GM23338 (cell line): ENCODE measurements at regions not wholly inside any gene's neighbourhood (a gene's known extent, or its start where the extent isn't known, plus 50 kb on each side); places are given as distances from the start of the nearest gene placed in this dataset.

Source experiments
- CREB1 ChIP-seq: fragments of 250-450 bp; sonication (Bioruptor Pico); IDR thresholded peaks from 2 replicates; pipeline ENCODE4 v1.5.0; 2020; ENCODE audit warnings: low read depth, mild to moderate bottlenecking, moderate library complexity
- EZH2 ChIP-seq: fragments of 200-600 bp; sonication (generic); IDR thresholded peaks from one replicate; pipeline ENCODE4 v1.8.0; 2017; ENCODE audit warnings: antibody characterized with exemption, mild to moderate bottlenecking, low read depth; ENCODE audit not compliant: unreplicated experiment
- EZH2phosphoT487 ChIP-seq: fragments of 200-600 bp; sonication (generic); IDR thresholded peaks from one replicate; pipeline ENCODE4 v1.8.1; 2018; ENCODE audit warnings: antibody characterized with exemption; ENCODE audit not compliant: unreplicated experiment
- JUNB ChIP-seq: IDR thresholded peaks from one replicate; pipeline ENCODE4 v1.6.1; 2016; ENCODE audit warnings: antibody characterized with exemption; ENCODE audit not compliant: unreplicated experiment
- NANOG ChIP-seq: IDR thresholded peaks from 2 replicates; pipeline ENCODE4 v1.6.1; 2016; ENCODE audit warnings: antibody characterized with exemption, borderline replicate concordance
- POLR2AphosphoS5 ChIP-seq: IDR thresholded peaks from 2 replicates; pipeline ENCODE4 v1.6.1; 2016; ENCODE audit warnings: antibody characterized with exemption, low read depth
- STAT1 ChIP-seq: IDR thresholded peaks from one replicate; pipeline ENCODE4 v1.6.1; 2016; ENCODE audit warnings: antibody characterized with exemption; ENCODE audit not compliant: unreplicated experiment
- ZNF114 ChIP-seq: fragments of 250-450 bp; sonication (Bioruptor Pico); IDR thresholded peaks from 2 replicates; pipeline ENCODE4 v1.5.0; 2020; ENCODE audit warnings: mild to moderate bottlenecking, moderate library complexity
- ZNF331 ChIP-seq: fragments of 250-450 bp; sonication (Bioruptor Pico); IDR thresholded peaks from 2 replicates; pipeline ENCODE4 v1.5.0; 2020; ENCODE audit warnings: low read depth, mild to moderate bottlenecking, moderate library complexity
- TF ChIP-seq, protein P1 (sequence below), 2 experiments: fragments of 200-600 bp in 1 of 2; sonication (generic) in 1 of 2; conservative IDR thresholded peaks; 2 replicates each; pipeline versions ENCODE4 v1.5.1 to v1.6.1; 2016 to 2017; ENCODE audit warnings: antibody characterized with exemption in 2 of 2, low read depth in 2 of 2, mild to moderate bottlenecking in 2 of 2, moderate library complexity in 1 of 2
- TF ChIP-seq, protein P2 (sequence below): IDR thresholded peaks from one replicate; pipeline ENCODE4 v1.6.1; 2018; ENCODE audit warnings: antibody characterized with exemption; ENCODE audit not compliant: unreplicated experiment
- TF ChIP-seq, protein P3 (sequence below): IDR thresholded peaks from 2 replicates; pipeline ENCODE4 v1.6.1; 2016; ENCODE audit warnings: antibody characterized with exemption
- TF ChIP-seq, protein P4 (sequence below): fragments of 250-450 bp; sonication (Bioruptor Pico); IDR thresholded peaks from 2 replicates; pipeline ENCODE4 v1.5.0; 2020; ENCODE audit warnings: mild to moderate bottlenecking, moderate library complexity

DNA sequence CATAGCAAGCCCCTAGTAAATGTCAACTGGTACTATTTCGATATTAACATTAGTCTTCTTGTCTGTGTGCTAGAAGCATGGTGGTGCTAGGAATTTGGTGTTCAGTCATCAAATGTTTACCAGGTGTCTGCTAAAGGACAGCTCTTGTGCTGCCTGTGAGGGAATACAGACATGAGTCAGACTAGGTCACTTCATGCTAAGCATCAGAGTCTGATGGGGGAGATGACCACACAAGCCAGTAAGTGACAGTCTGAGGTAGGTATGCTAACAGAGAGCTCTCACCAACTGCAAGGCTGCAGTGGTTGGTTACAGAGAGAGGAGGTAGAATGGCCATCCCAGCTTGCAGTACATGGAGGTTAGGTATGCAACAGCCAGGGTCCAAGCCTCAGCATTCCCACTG, 320.9 kb downstream of the CDK5RAP2 start:
- TF ChIP-seq, protein P1, sequence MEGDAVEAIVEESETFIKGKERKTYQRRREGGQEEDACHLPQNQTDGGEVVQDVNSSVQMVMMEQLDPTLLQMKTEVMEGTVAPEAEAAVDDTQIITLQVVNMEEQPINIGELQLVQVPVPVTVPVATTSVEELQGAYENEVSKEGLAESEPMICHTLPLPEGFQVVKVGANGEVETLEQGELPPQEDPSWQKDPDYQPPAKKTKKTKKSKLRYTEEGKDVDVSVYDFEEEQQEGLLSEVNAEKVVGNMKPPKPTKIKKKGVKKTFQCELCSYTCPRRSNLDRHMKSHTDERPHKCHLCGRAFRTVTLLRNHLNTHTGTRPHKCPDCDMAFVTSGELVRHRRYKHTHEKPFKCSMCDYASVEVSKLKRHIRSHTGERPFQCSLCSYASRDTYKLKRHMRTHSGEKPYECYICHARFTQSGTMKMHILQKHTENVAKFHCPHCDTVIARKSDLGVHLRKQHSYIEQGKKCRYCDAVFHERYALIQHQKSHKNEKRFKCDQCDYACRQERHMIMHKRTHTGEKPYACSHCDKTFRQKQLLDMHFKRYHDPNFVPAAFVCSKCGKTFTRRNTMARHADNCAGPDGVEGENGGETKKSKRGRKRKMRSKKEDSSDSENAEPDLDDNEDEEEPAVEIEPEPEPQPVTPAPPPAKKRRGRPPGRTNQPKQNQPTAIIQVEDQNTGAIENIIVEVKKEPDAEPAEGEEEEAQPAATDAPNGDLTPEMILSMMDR (conservative IDR thresholded peaks at IDR 0.05; ENCODE audit: low read depth in 2 of 2): no peak
- TF ChIP-seq, protein P2, sequence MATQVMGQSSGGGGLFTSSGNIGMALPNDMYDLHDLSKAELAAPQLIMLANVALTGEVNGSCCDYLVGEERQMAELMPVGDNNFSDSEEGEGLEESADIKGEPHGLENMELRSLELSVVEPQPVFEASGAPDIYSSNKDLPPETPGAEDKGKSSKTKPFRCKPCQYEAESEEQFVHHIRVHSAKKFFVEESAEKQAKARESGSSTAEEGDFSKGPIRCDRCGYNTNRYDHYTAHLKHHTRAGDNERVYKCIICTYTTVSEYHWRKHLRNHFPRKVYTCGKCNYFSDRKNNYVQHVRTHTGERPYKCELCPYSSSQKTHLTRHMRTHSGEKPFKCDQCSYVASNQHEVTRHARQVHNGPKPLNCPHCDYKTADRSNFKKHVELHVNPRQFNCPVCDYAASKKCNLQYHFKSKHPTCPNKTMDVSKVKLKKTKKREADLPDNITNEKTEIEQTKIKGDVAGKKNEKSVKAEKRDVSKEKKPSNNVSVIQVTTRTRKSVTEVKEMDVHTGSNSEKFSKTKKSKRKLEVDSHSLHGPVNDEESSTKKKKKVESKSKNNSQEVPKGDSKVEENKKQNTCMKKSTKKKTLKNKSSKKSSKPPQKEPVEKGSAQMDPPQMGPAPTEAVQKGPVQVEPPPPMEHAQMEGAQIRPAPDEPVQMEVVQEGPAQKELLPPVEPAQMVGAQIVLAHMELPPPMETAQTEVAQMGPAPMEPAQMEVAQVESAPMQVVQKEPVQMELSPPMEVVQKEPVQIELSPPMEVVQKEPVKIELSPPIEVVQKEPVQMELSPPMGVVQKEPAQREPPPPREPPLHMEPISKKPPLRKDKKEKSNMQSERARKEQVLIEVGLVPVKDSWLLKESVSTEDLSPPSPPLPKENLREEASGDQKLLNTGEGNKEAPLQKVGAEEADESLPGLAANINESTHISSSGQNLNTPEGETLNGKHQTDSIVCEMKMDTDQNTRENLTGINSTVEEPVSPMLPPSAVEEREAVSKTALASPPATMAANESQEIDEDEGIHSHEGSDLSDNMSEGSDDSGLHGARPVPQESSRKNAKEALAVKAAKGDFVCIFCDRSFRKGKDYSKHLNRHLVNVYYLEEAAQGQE: no peak
- TF ChIP-seq EZH2 (no peak), ZNF114 (CRISPR knock-in tag) (no peak), NANOG (no peak), EZH2phosphoT487 (no peak), CREB1 (CRISPR knock-in tag) (no peak), POLR2AphosphoS5 (no peak), ZNF331 (no peak), JUNB (no peak), STAT1 (no peak)
- TF ChIP-seq, protein P3, sequence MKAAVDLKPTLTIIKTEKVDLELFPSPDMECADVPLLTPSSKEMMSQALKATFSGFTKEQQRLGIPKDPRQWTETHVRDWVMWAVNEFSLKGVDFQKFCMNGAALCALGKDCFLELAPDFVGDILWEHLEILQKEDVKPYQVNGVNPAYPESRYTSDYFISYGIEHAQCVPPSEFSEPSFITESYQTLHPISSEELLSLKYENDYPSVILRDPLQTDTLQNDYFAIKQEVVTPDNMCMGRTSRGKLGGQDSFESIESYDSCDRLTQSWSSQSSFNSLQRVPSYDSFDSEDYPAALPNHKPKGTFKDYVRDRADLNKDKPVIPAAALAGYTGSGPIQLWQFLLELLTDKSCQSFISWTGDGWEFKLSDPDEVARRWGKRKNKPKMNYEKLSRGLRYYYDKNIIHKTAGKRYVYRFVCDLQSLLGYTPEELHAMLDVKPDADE: no peak
- TF ChIP-seq, protein P4, sequence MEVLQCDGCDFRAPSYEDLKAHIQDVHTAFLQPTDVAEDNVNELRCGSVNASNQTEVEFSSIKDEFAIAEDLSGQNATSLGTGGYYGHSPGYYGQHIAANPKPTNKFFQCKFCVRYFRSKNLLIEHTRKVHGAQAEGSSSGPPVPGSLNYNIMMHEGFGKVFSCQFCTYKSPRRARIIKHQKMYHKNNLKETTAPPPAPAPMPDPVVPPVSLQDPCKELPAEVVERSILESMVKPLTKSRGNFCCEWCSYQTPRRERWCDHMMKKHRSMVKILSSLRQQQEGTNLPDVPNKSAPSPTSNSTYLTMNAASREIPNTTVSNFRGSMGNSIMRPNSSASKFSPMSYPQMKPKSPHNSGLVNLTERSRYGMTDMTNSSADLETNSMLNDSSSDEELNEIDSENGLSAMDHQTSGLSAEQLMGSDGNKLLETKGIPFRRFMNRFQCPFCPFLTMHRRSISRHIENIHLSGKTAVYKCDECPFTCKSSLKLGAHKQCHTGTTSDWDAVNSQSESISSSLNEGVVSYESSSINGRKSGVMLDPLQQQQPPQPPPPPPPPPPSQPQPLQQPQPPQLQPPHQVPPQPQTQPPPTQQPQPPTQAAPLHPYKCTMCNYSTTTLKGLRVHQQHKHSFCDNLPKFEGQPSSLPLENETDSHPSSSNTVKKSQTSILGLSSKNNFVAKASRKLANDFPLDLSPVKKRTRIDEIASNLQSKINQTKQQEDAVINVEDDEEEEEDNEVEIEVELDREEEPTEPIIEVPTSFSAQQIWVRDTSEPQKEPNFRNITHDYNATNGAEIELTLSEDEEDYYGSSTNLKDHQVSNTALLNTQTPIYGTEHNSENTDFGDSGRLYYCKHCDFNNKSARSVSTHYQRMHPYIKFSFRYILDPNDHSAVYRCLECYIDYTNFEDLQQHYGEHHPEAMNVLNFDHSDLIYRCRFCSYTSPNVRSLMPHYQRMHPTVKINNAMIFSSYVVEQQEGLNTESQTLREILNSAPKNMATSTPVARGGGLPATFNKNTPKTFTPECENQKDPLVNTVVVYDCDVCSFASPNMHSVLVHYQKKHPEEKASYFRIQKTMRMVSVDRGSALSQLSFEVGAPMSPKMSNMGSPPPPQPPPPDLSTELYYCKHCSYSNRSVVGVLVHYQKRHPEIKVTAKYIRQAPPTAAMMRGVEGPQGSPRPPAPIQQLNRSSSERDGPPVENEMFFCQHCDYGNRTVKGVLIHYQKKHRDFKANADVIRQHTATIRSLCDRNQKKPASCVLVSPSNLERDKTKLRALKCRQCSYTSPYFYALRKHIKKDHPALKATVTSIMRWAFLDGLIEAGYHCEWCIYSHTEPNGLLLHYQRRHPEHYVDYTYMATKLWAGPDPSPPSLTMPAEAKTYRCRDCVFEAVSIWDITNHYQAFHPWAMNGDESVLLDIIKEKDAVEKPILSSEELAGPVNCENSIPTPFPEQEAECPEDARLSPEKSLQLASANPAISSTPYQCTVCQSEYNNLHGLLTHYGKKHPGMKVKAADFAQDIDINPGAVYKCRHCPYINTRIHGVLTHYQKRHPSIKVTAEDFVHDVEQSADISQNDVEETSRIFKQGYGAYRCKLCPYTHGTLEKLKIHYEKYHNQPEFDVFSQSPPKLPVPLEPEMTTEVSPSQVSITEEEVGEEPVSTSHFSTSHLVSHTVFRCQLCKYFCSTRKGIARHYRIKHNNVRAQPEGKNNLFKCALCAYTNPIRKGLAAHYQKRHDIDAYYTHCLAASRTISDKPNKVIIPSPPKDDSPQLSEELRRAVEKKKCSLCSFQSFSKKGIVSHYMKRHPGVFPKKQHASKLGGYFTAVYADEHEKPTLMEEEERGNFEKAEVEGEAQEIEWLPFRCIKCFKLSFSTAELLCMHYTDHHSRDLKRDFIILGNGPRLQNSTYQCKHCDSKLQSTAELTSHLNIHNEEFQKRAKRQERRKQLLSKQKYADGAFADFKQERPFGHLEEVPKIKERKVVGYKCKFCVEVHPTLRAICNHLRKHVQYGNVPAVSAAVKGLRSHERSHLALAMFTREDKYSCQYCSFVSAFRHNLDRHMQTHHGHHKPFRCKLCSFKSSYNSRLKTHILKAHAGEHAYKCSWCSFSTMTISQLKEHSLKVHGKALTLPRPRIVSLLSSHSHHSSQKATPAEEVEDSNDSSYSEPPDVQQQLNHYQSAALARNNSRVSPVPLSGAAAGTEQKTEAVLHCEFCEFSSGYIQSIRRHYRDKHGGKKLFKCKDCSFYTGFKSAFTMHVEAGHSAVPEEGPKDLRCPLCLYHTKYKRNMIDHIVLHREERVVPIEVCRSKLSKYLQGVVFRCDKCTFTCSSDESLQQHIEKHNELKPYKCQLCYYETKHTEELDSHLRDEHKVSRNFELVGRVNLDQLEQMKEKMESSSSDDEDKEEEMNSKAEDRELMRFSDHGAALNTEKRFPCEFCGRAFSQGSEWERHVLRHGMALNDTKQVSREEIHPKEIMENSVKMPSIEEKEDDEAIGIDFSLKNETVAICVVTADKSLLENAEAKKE (CRISPR knock-in tag): no peak
